ENCODE measurements at regions not wholly inside any gene's neighbourhood (a gene's known extent, or its start where the extent isn't known, plus 50 kb on each side); places are given as distances from the start of the nearest gene placed in this dataset.

DNA sequence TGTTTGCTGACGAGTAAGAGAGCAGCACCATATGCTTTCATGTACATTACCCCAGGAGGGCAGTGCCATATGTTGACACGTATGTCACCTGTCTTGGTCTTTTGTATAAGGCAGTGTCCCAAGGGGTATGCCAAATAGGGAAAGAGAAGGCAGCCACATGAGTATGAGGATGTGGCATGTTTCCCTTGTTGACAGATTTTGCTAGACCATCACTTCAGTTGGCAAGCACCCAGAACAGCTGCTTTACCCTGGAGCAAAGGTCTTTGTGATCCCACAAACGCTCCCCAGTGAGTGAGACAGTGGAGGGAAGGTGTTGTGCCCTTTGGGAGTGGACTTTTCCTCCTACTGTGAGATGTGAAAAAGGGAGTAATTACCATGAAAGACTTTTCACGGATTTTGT is 350.1 kb downstream of the ETV1 start:
- TF ChIP-seq, protein P1, sequence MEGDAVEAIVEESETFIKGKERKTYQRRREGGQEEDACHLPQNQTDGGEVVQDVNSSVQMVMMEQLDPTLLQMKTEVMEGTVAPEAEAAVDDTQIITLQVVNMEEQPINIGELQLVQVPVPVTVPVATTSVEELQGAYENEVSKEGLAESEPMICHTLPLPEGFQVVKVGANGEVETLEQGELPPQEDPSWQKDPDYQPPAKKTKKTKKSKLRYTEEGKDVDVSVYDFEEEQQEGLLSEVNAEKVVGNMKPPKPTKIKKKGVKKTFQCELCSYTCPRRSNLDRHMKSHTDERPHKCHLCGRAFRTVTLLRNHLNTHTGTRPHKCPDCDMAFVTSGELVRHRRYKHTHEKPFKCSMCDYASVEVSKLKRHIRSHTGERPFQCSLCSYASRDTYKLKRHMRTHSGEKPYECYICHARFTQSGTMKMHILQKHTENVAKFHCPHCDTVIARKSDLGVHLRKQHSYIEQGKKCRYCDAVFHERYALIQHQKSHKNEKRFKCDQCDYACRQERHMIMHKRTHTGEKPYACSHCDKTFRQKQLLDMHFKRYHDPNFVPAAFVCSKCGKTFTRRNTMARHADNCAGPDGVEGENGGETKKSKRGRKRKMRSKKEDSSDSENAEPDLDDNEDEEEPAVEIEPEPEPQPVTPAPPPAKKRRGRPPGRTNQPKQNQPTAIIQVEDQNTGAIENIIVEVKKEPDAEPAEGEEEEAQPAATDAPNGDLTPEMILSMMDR (conservative IDR thresholded peaks at IDR 0.05; ENCODE audit: low read depth, low read length) = no peak
- TF ChIP-seq EZH2 (IDR thresholded peaks at IDR 0.05; ENCODE audit: borderline replicate concordance, low read depth, low read length, poor library complexity, severe bottlenecking) = no peak
